ENCODE measurements at regions not wholly inside any gene's neighbourhood (a gene's known extent, or its start where the extent isn't known, plus 50 kb on each side); places are given as distances from the start of the nearest gene placed in this dataset.

DNA sequence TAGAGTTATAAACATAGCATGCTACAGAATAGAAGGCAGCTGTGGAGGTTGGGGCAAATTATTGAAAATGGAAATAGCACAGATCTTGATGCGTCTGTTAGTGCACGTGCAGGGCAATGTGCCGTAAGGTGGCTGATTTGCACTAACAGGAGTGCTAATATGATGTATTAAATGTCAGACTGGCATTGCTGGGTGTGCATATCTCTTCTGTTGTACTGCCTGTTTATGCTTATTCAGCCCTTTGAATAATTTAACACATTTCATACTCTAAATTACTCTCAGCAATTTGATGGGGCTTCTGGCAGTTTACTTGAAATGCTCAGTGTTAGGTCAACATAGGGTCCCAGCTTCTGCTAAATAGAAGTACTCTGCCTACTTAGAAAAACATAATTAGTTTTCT, 395.6 kb downstream of the MCTP2 start:
- Histone ChIP-seq H3K4me1 (no peaks in the 10 kb centered on the region), H3K27ac (no peak overlapping the region), H3K9me3 (no peaks in the 10 kb centered on the region), H3K27me3 (no peaks in the 10 kb centered on the region), H3K36me3 (replicated peaks in 1 of 2; ENCODE audit: insufficient read depth in 1 of 2, low read depth in 2 of 2) (no peaks in the 10 kb centered on the region), H3K4me3 (no peak overlapping the region)
- 90 to 98% methylated on average over 3 of the region's 3 CpGs for WGBS, 2 donors
- intact Hi-C loops (cut with DNase I): no loop called here
- DNase-seq: no peak
- TF ChIP-seq, protein P1, sequence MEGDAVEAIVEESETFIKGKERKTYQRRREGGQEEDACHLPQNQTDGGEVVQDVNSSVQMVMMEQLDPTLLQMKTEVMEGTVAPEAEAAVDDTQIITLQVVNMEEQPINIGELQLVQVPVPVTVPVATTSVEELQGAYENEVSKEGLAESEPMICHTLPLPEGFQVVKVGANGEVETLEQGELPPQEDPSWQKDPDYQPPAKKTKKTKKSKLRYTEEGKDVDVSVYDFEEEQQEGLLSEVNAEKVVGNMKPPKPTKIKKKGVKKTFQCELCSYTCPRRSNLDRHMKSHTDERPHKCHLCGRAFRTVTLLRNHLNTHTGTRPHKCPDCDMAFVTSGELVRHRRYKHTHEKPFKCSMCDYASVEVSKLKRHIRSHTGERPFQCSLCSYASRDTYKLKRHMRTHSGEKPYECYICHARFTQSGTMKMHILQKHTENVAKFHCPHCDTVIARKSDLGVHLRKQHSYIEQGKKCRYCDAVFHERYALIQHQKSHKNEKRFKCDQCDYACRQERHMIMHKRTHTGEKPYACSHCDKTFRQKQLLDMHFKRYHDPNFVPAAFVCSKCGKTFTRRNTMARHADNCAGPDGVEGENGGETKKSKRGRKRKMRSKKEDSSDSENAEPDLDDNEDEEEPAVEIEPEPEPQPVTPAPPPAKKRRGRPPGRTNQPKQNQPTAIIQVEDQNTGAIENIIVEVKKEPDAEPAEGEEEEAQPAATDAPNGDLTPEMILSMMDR (IDR thresholded peaks at IDR 0.05): no peak
- TF ChIP-seq POLR2A (IDR thresholded peaks at IDR 0.05): no peak
- ATAC-seq: no peak

DNA sequence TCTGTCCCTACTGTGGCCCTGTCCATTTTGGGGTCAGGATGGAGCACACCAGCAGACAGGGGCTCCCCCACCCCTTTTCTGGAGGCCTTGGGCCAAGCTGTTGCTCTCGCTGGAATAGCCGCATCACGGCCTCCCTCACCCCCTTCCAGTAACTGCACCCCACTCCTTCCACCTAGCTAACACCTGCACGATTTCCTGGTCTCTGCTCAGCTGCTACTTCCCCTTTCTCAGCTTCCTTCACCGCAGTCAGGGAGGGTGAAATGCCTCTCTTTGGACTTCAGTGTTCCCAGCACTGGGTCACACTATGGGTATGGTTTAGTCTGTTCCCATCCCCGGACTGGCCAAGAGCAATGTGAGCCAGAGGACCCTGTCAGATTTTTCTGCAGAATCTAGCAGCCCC, 400.2 kb downstream of the MCTP2 start:
- ATAC-seq (no peak), DNase-seq (no peak)
- Histone ChIP-seq H3K4me1 (no peaks in the 10 kb centered on the region), H3K27ac (no peak overlapping the region), H3K4me3 (no peak overlapping the region), H3K36me3 (replicated peaks in 1 of 2; ENCODE audit: insufficient read depth in 1 of 2, low read depth in 2 of 2) (no peaks in the 10 kb centered on the region), H3K9me3 (no peaks in the 10 kb centered on the region), H3K27me3 (no peaks in the 10 kb centered on the region)
- WGBS, 2 donors: 56 to 60% methylated on average over 6 of the region's 6 CpGs
- intact Hi-C loops (cut with DNase I): no loop called here
- TF ChIP-seq POLR2A (IDR thresholded peaks at IDR 0.05): no peak

DNA sequence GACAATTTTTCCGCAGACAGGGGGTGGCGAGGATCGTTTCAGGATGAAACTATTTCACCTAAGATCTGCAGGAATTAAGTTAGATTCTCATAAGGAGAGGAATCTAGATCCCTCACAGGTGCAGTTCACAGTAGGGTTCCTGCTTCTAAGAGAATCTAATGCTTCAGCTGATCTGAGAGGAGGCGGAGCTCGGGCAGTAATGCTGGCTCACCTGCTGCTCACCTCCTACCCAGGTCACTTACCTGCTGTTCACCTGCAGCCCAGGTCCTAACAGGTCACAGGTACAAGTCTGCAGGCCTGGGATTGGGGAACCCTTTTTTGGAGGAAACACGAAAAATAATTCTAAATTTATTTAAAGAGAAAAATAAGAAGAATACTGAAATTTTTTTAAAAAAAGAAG, 406.8 kb downstream of the MCTP2 start:
- DNase-seq (no peak), ATAC-seq (no peak)
- H3K27me3 ChIP-seq: no peaks in the 10 kb centered on the region
- intact Hi-C loops (cut with DNase I): no loop called here
- no peaks in the 10 kb centered on the region for H3K4me1 ChIP-seq
- TF ChIP-seq POLR2A (IDR thresholded peaks at IDR 0.05): no peak
- TF ChIP-seq, protein P1 (IDR thresholded peaks at IDR 0.05): no peak
- 55 to 56% methylated on average over 6 of the region's 6 CpGs for WGBS, 2 donors
- no peaks in the 10 kb centered on the region for H3K36me3 ChIP-seq (replicated peaks in 1 of 2; ENCODE audit: insufficient read depth in 1 of 2, low read depth in 2 of 2)
- no peak overlapping the region for H3K4me3 ChIP-seq
- no peak overlapping the region for H3K27ac ChIP-seq
- no peaks in the 10 kb centered on the region for H3K9me3 ChIP-seq

DNA sequence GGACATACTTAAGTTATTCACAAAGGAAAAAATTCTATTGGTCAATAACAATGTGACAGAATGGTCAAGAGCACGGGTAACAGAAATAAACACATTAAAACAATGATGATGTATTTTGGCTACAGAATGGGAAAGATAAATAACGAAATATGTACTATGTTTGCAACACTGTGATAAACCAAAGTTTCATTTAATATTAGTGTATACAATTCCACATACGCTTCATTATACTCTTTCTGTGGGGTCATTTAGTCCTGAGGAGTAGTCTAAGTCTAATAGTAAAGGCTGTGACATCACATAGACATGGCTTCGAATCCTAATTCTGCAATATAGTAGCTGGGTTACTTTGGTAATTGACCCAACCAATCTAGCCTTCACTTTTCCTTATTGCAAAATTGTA, 408.3 kb downstream of the MCTP2 start:
- Histone ChIP-seq H3K27ac (no peak overlapping the region), H3K9me3 (no peaks in the 10 kb centered on the region), H3K4me3 (no peak overlapping the region), H3K36me3 (replicated peaks in 1 of 2; ENCODE audit: insufficient read depth in 1 of 2, low read depth in 2 of 2) (no peaks in the 10 kb centered on the region), H3K27me3 (no peaks in the 10 kb centered on the region), H3K4me1 (no peaks in the 10 kb centered on the region)
- TF ChIP-seq, protein P1 (IDR thresholded peaks at IDR 0.05): no peak
- no peak for TF ChIP-seq POLR2A (IDR thresholded peaks at IDR 0.05)
- 62 to 64% methylated on average over 4 of the region's 4 CpGs for WGBS, 2 donors
- DNase-seq: no peak
- ATAC-seq: no peak
- intact Hi-C loops (cut with DNase I): no loop called here

DNA sequence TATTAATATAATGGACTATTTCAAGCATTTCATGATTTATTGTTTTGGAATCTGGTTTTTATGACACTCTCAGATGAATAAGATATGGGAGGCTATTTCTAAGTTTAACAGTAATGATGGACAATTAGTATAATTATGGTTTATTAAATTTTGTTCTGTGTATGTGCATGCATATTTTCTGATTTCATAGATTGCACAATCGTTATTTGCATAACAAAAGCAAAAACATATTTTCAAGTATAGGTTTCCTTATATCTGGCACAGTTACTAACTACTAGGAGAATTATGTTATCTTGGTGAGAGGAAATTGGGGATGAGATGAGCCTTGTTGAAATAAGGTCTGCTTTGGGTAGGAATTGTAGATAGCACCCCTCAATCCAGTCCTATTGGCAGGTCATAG, 413.1 kb downstream of the MCTP2 start:
- no peak for TF ChIP-seq POLR2A (IDR thresholded peaks at IDR 0.05)
- TF ChIP-seq, protein P1 (IDR thresholded peaks at IDR 0.05): no peak
- no peak for ATAC-seq
- 33 to 44% methylated on average over 1 of the region's 1 CpG for WGBS, 2 donors

More for the DNA sequence above, 413.1 kb downstream of the MCTP2 start:
- Histone ChIP-seq H3K4me1 (no peaks in the 10 kb centered on the region), H3K36me3 (replicated peaks in 1 of 2; ENCODE audit: insufficient read depth in 1 of 2, low read depth in 2 of 2) (no peaks in the 10 kb centered on the region), H3K27me3 (no peaks in the 10 kb centered on the region), H3K27ac (no peak overlapping the region), H3K9me3 (no peaks in the 10 kb centered on the region), H3K4me3 (no peak overlapping the region)
- intact Hi-C loops (cut with DNase I): no loop called here
- DNase-seq: no peak

Data from body of pancreas (tissue), 4 donors.